PFSK-1 (cell line): ENCODE measurements at regions not wholly inside any gene's neighbourhood (a gene's known extent, or its start where the extent isn't known, plus 50 kb on each side); places are given as distances from the start of the nearest gene placed in this dataset.

Experiments
- FOXP2 ChIP-seq: optimal IDR thresholded peaks from 2 replicates; pipeline ENCODE3; 2011; ENCODE audit warnings: borderline replicate concordance, control low read depth, inconsistent platforms; ENCODE audit not compliant: insufficient read depth; ENCODE audit errors: extremely low read length, extremely low read depth
- POLR2AphosphoS5 ChIP-seq: IDR thresholded peaks from 2 replicates; pipeline ENCODE4 v1.6.1; 2012; ENCODE audit warnings: low read depth, mild to moderate bottlenecking, control low read depth, low read length, moderate library complexity
- SIN3A ChIP-seq: IDR thresholded peaks from 2 replicates; pipeline ENCODE4 v1.6.1; 2012; ENCODE audit warnings: mild to moderate bottlenecking, low read length, moderate library complexity, borderline replicate concordance; ENCODE audit not compliant: insufficient read depth
- TAF1 ChIP-seq: IDR thresholded peaks from 2 replicates; pipeline ENCODE4 v1.6.1; 2012; ENCODE audit warnings: low read length, control low read depth, borderline replicate concordance; ENCODE audit not compliant: insufficient read depth
- TF ChIP-seq, protein P1 (sequence below), 2 experiments: IDR thresholded peaks; 2 replicates each; pipeline versions ENCODE4 v1.6.1 to v1.8.0; 2011 to 2012; ENCODE audit warnings: low read depth in 2 of 2, low read length in 2 of 2, control low read depth in 1 of 2, inconsistent platforms in 1 of 2, mild to moderate bottlenecking in 1 of 2, moderate library complexity in 1 of 2; ENCODE audit not compliant: insufficient read depth in 1 of 2

GRCh38 chr13:99056381-99057014, 78.6 kb upstream of the DOCK9 start:
- TF ChIP-seq FOXP2 (no peak), TAF1 (no peak), SIN3A (no peak), POLR2AphosphoS5 (no peak)
- TF ChIP-seq, protein P1, sequence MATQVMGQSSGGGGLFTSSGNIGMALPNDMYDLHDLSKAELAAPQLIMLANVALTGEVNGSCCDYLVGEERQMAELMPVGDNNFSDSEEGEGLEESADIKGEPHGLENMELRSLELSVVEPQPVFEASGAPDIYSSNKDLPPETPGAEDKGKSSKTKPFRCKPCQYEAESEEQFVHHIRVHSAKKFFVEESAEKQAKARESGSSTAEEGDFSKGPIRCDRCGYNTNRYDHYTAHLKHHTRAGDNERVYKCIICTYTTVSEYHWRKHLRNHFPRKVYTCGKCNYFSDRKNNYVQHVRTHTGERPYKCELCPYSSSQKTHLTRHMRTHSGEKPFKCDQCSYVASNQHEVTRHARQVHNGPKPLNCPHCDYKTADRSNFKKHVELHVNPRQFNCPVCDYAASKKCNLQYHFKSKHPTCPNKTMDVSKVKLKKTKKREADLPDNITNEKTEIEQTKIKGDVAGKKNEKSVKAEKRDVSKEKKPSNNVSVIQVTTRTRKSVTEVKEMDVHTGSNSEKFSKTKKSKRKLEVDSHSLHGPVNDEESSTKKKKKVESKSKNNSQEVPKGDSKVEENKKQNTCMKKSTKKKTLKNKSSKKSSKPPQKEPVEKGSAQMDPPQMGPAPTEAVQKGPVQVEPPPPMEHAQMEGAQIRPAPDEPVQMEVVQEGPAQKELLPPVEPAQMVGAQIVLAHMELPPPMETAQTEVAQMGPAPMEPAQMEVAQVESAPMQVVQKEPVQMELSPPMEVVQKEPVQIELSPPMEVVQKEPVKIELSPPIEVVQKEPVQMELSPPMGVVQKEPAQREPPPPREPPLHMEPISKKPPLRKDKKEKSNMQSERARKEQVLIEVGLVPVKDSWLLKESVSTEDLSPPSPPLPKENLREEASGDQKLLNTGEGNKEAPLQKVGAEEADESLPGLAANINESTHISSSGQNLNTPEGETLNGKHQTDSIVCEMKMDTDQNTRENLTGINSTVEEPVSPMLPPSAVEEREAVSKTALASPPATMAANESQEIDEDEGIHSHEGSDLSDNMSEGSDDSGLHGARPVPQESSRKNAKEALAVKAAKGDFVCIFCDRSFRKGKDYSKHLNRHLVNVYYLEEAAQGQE (IDR thresholded peaks at IDR 0.05; ENCODE audit: insufficient read depth in 1 of 2, low read depth in 2 of 2, low read length in 2 of 2), result no peak

GRCh38 chr13:99057310-99057975, 79.6 kb upstream of the DOCK9 start:
- TF ChIP-seq, protein P1 (IDR thresholded peaks at IDR 0.05; ENCODE audit: insufficient read depth in 1 of 2, low read depth in 2 of 2, low read length in 2 of 2), result no peak
- no peak for TF ChIP-seq SIN3A

- TF ChIP-seq, protein P1 (IDR thresholded peaks at IDR 0.05; ENCODE audit: insufficient read depth in 1 of 2, low read depth in 2 of 2, low read length in 2 of 2), result no peak
- no peak for TF ChIP-seq FOXP2
- no peak for TF ChIP-seq TAF1
- no peak for TF ChIP-seq SIN3A
- no peak for TF ChIP-seq POLR2AphosphoS5
Observed at GRCh38 chr13:99058527-99059495, 80.9 kb upstream of the DOCK9 start.

DNA sequence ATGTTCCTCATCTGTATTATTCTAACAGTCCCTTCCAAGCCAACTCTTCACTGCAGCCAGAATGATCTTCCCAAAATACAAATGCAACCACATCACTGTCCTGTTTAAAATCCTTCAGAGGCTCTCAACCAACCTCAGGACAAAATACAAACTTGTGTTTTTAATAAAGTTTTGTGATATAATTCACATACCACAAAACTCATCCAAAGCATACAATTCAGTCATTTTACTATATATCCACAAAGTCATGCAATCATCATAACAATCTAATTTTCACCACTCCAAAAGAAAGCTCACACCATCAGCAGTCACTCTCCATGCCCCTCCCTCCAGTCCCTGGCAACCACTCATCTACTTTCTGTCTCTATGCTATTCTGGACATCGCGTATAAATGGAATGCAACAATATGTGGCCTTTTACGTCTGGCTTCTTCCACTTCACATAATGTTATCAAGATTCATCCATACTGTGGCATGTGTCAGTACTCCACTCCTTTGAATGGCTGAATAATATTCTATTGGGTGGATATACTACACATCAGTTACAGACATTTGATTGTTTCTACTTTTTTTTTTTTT, 81.7 kb upstream of the DOCK9 start:
- TF ChIP-seq SIN3A (no peak), TAF1 (no peak), FOXP2 (no peak), POLR2AphosphoS5 (no peak)
- TF ChIP-seq, protein P1 (IDR thresholded peaks at IDR 0.05; ENCODE audit: insufficient read depth in 1 of 2, low read depth in 2 of 2, low read length in 2 of 2), result no peak
